ENCODE measurements at regions not wholly inside any gene's neighbourhood (a gene's known extent, or its start where the extent isn't known, plus 50 kb on each side); places are given as distances from the start of the nearest gene placed in this dataset.

GRCh38 chr16:80164966-80165550 lies 375.7 kb upstream of the DYNLRB2 start:
- TF ChIP-seq EZH2phosphoT487 (IDR thresholded peaks at IDR 0.05; ENCODE audit: borderline replicate concordance, low read length): no peak
- TF ChIP-seq CTCF (IDR thresholded peaks at IDR 0.05; ENCODE audit: low read depth, low read length, poor library complexity, severe bottlenecking): no peak

Measured in DOHH2 (cell line).